Esophagus squamous epithelium (tissue), 4 donors: ENCODE measurements at regions not wholly inside any gene's neighbourhood (a gene's known extent, or its start where the extent isn't known, plus 50 kb on each side); places are given as distances from the start of the nearest gene placed in this dataset.

Experiments
- CTCF ChIP-seq, 6 experiments: fragments of 450-650 bp in 4 of 6; fragments of 200-600 bp in 2 of 6; sonication (generic) in 2 of 6; IDR thresholded peaks; one replicate each; pipeline ENCODE4 v1.5.1; 2016 to 2019; ENCODE audit warnings: antibody characterized with exemption in 6 of 6, mild to moderate bottlenecking in 4 of 6, moderate library complexity in 4 of 6
- POLR2A ChIP-seq, 4 donors: fragments of 450-650 bp; IDR thresholded peaks; one replicate each; pipeline ENCODE4 v1.6.1; 2017; ENCODE audit warnings: antibody characterized with exemption in 4 of 4, mild to moderate bottlenecking in 4 of 4, moderate library complexity in 3 of 4

GRCh38 chr5:123805300-123805699, 293.3 kb downstream of the CSNK1G3 start:
- no peak for TF ChIP-seq POLR2A (IDR thresholded peaks at IDR 0.05)
- no peak for TF ChIP-seq CTCF (IDR thresholded peaks at IDR 0.05)
